ENCODE measurements at regions not wholly inside any gene's neighbourhood (a gene's known extent, or its start where the extent isn't known, plus 50 kb on each side); places are given as distances from the start of the nearest gene placed in this dataset.
"Not testable (repeated sequence)": the region's sequence is repeated elsewhere in the genome, so short reads cannot be mapped to it uniquely, and the experiment has no call there.

GRCh38 chr7:142495301-142495700 is 237.4 kb upstream of the PRSS58 start:
- not testable (repeated sequence) for DNase-seq

GRCh38 chr7:142494021-142494420 is 236.2 kb upstream of the PRSS58 start:
- no peak for DNase-seq

- no peak for DNase-seq
Observed at GRCh38 chr7:142488842-142489241, 231.0 kb upstream of the PRSS58 start.

- DNase-seq = no peak
Observed at GRCh38 chr7:142488036-142488633, 230.3 kb upstream of the PRSS58 start.

GRCh38 chr7:142487565-142487964 is 229.7 kb upstream of the PRSS58 start:
- DNase-seq = not testable (repeated sequence)

GRCh38 chr7:142487124-142487523 is 229.3 kb upstream of the PRSS58 start:
- no peak for DNase-seq

- peak in 1 of 2 donors; percentile 26 for DNase-seq
Observed at GRCh38 chr7:142485617-142486226, 227.9 kb upstream of the PRSS58 start.

- DNase-seq = no peak
Observed at GRCh38 chr7:142483659-142484317, 225.9 kb upstream of the PRSS58 start.

- peak; percentile 54 for DNase-seq
Observed at GRCh38 chr7:142482891-142483658, 225.2 kb upstream of the PRSS58 start.

GRCh38 chr7:142481548-142481947 is 223.7 kb upstream of the PRSS58 start:
- DNase-seq = no peak

GRCh38 chr7:142478479-142479220 is 220.8 kb upstream of the PRSS58 start:
- no peak for DNase-seq

GRCh38 chr7:142477801-142478200 is 219.9 kb upstream of the PRSS58 start:
- DNase-seq = not testable (repeated sequence)

- DNase-seq = no peak
Observed at GRCh38 chr7:142477079-142477651, 219.3 kb upstream of the PRSS58 start.

GRCh38 chr7:142476077-142476476 is 218.2 kb upstream of the PRSS58 start:
- no peak for DNase-seq

- no peak for DNase-seq
Observed at GRCh38 chr7:142471820-142472219, 214.0 kb upstream of the PRSS58 start.

- DNase-seq = no peak
Observed at GRCh38 chr7:142470544-142470830, 212.6 kb upstream of the PRSS58 start.

- DNase-seq = no peak
Observed at GRCh38 chr7:142469696-142470543, 212.1 kb upstream of the PRSS58 start.

GRCh38 chr7:142468871-142469665 is 211.2 kb upstream of the PRSS58 start:
- DNase-seq = no peak

- not testable (repeated sequence) for DNase-seq
Observed at GRCh38 chr7:142467056-142467655, 209.3 kb upstream of the PRSS58 start.

- DNase-seq = no peak
Observed at GRCh38 chr7:142463401-142463850, 205.6 kb upstream of the PRSS58 start.

Data from stimulated activated CD4-positive, alpha-beta T cell treated with anti-CD3 and anti-CD28 coated beads, Interleukin-2, amount 100 ng/mL, for 48 hours (primary cell).